Adipocyte (in vitro differentiated cells): ENCODE measurements at regions not wholly inside any gene's neighbourhood (a gene's known extent, or its start where the extent isn't known, plus 50 kb on each side); places are given as distances from the start of the nearest gene placed in this dataset.

Source experiments
- DNase-seq: peaks from one replicate; pipeline ENCODE4 v3.0.0-alpha.2; 2015; ENCODE audit warnings: low read depth
- H3K27me3 ChIP-seq: replicated peaks from 2 replicates; pipeline ENCODE4 v1.7.0; 2013; ENCODE audit warnings: mild to moderate bottlenecking, low read length, moderate library complexity; ENCODE audit not compliant: control insufficient read depth, insufficient read depth
- H3K36me3 ChIP-seq: 2 replicates; pipeline ENCODE4 v1.7.0; 2013; ENCODE audit warnings: low read length, mild to moderate bottlenecking, moderate library complexity; ENCODE audit not compliant: control insufficient read depth, insufficient read depth, severe bottlenecking
- H3K4me1 ChIP-seq: 2 replicates; pipeline ENCODE4 v1.7.0; 2013; ENCODE audit warnings: mild to moderate bottlenecking, low read length, moderate library complexity; ENCODE audit not compliant: control insufficient read depth, insufficient read depth
- H3K4me3 ChIP-seq: 2 replicates; pipeline ENCODE4 v1.7.0; 2013; ENCODE audit warnings: mild to moderate bottlenecking, low read length, moderate library complexity
- H3K9ac ChIP-seq: 2 replicates; pipeline ENCODE4 v1.7.0; 2013; ENCODE audit warnings: mild to moderate bottlenecking, low read length, moderate library complexity
- H3K9me3 ChIP-seq: 2 replicates; pipeline ENCODE4 v1.7.0; 2013; ENCODE audit warnings: mild to moderate bottlenecking, low read length, moderate library complexity; ENCODE audit not compliant: control insufficient read depth

DNA sequence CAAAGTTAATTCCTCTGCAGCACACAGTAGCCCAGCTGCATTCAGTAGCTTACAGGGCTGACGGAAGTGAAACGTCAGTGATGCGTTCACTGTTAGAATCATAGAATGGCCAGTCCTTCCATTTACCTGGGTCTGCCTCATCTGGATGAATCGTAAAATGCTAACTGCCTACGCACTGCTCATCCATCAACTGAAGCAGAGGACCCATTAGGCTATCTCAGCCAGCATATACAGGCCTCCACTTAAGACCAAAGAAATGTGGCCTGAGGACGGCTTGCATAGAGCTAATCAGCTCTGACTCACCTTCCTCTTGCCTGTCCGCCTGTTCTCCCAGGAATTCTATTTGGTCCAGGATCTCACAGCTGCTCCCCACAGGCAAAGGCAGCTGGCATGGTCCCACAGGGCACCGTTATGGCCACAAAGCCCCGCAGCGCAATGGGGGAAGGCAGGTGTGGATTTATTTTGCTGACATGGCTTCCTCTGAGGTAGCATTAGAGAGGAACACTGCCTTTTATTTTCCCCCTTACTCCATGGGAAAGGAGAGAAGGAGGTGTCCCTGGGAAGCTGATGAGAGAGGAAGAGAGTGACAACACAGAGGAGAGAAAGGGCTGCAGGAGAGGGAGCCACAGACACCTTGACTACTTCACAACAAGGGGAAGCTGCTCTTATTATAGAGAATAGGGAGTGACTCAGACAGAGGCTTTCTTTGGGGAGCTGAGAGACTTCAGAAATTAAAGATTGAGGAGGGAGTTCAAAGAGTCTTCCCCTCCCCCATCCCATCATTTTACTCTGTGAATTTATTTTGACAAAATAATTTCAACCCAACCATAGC is 177.6 kb downstream of the HHIPL2 start:
- Histone ChIP-seq H3K9ac (no peak overlapping the region), H3K27me3 (no peaks in the 10 kb centered on the region), H3K4me3 (peak overlapping the region; percentile 48), H3K9me3 (no peaks in the 10 kb centered on the region), H3K4me1 (peaks cover 17% of the 10 kb centered on the region), H3K36me3 (no peaks in the 10 kb centered on the region)
- DNase-seq, result peak; percentile 34

DNA sequence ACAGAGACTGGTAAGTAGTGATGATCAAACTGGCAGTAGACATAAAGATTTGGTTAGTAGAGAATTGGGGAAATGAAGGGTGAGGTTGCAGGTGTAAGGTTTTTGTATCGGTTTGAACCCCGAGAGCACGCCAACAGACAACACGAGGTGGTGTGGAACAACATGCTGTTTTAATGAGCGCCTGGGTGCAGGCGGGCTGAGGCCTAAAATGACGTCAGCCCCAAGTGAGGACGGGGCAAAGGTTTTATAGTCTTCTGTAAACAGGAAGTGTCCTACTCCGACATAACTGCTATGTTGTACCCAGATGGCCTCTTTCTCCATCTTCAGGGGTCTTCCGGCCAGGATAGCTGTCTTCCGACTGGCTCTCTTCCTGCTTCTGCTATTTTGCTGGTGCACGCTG is 178.8 kb downstream of the HHIPL2 start:
- no peak for DNase-seq
- Histone ChIP-seq H3K9ac (no peak overlapping the region), H3K4me3 (no peak overlapping the region), H3K4me1 (peaks cover 17% of the 10 kb centered on the region), H3K27me3 (no peaks in the 10 kb centered on the region), H3K36me3 (no peaks in the 10 kb centered on the region), H3K9me3 (no peaks in the 10 kb centered on the region)

DNA sequence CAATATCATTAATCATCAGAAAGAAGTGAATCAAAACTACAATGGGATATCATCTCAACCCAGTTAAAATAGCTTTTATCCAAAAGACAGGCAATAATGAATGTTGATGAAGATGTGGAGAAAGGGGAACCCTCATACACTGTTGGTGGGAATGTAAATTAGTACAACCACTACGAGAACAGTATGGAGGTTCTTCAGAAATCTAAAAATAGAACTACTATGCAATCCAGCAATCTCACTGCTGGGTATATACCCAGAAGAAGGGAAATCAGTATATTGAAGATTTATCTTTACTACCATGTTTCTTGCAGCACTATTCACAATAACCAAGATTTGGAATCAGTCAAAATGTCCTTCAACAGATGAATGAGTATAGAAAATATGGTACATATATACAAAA is 189.8 kb downstream of the HHIPL2 start:
- Histone ChIP-seq H3K4me3 (no peak overlapping the region), H3K9ac (no peak overlapping the region), H3K36me3 (no peaks in the 10 kb centered on the region), H3K27me3 (no peaks in the 10 kb centered on the region), H3K9me3 (peaks cover 15% of the 10 kb centered on the region), H3K4me1 (no peaks in the 10 kb centered on the region)
- DNase-seq, result no peak

DNA sequence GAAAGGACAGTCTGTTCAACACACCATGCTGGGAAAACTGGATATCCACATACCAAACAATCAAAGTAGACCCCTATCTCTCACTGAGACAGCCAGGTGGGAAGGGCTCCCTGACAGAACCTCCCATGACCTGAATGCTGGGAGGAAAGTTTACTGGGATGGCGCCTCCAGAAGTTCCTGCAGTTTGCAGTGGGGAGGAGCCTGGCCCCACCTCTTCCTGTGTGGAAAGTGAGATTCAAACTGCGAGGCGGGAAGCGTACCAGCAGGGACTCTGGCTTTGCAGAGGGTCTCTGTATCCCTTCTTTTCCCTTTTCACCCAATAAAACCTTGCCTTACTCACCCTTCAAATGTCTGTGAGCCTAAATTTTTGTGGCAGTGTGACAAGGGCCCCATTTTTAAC is 190.7 kb downstream of the HHIPL2 start:
- no peaks in the 10 kb centered on the region for H3K4me1 ChIP-seq
- no peaks in the 10 kb centered on the region for H3K27me3 ChIP-seq
- no peak for DNase-seq
- H3K4me3 ChIP-seq, result no peak overlapping the region
- peaks cover 11% of the 10 kb centered on the region for H3K9me3 ChIP-seq
- H3K36me3 ChIP-seq, result no peaks in the 10 kb centered on the region
- no peak overlapping the region for H3K9ac ChIP-seq

DNA sequence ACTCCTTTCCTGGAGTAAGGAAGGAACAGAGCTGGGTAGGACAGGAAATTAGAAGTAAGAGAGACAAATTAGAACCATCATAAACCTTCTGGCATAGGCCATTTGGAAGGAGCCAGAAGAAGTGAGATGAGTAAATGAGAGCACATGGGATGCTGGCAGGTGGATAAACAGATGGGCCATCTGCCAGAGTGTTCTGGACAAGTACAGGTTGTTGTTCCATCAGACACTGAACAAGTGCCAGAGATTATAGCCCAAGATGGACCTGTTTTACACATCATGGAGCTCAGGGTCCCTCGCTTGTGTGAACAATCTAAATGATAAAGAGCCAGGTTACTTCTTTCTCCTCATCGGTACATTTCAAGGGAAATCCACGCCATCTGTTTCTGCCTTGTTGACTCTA is 200.3 kb downstream of the HHIPL2 start:
- Histone ChIP-seq H3K4me1 (no peaks in the 10 kb centered on the region), H3K36me3 (no peaks in the 10 kb centered on the region), H3K27me3 (peaks cover 7% of the 10 kb centered on the region), H3K4me3 (no peak overlapping the region), H3K9ac (no peak overlapping the region), H3K9me3 (no peaks in the 10 kb centered on the region)
- DNase-seq, result no peak

DNA sequence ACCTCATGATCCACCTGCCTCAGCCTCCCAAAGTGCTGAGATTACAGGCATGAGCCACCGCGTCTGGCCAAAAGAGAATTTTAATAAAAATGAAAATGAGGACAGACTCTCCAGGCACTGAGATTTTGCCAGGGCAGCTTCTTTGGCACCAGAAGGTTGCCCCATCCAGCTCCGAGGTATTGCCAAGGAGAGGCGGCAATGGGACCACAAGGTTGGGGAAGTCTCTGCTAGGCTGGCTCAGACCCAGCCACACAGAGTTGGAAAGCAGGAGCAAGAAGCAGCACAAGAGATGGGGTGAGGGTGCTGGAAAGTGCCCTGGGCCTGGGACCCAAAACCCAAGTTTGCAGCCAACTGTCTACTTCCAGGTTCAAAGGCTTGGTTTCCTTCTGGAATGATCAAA is 200.9 kb downstream of the HHIPL2 start:
- Histone ChIP-seq H3K9ac (no peak overlapping the region), H3K4me3 (no peak overlapping the region), H3K27me3 (peaks cover 13% of the 10 kb centered on the region), H3K4me1 (no peaks in the 10 kb centered on the region), H3K36me3 (no peaks in the 10 kb centered on the region), H3K9me3 (no peaks in the 10 kb centered on the region)
- DNase-seq, result no peak

DNA sequence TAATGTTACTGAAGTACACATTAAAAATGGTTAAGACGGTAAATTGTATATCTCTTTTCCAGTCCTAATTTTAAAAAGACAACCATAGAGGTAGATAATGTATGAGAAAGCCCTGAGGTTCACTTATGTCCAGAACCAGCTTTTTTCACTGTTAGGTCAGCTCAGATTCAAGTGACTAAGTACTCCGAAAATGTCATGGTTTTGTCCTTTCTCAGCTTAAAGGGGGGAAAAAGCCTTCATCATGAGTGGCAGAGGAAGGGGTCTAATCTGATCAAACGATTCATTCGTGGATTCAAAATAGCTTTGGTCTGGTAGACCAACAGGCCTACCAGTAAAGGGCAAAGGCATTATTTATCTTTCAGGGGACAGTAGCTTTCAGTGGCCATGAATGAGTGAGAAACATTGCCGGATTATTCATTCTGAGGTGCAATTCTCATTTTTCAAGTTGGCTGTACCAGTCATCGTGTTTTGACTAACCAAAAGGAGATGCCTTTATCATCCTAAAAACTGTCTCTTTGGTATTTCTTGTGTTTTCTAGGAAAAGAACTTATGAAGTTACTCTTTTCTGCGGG is 208.4 kb downstream of the HHIPL2 start:
- H3K4me1 ChIP-seq, result no peaks in the 10 kb centered on the region
- no peaks in the 10 kb centered on the region for H3K36me3 ChIP-seq
- peak; percentile 15 for DNase-seq
- H3K4me3 ChIP-seq, result no peak overlapping the region
- no peak overlapping the region for H3K9ac ChIP-seq
- H3K9me3 ChIP-seq, result no peaks in the 10 kb centered on the region
- H3K27me3 ChIP-seq, result peaks cover 6% of the 10 kb centered on the region

DNA sequence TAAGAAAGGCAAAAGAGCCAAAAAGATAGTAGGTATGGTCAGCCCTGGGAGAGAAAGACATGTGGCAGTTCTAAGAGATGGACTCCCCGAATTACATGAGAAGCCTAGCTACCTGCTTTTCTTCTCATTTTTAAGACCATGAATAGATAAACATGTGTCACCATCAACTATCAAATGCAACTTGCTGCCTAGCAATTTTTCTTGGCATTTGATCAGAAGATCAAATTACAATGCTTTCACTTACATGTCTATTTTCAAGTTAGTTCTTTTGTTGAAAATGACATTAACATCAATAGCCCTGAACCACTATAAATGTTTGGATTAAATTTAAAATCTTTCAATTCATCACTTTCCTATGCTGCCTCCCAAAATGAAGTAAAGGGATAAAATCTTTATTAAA is 212.3 kb downstream of the HHIPL2 start:
- H3K4me1 ChIP-seq, result no peaks in the 10 kb centered on the region
- DNase-seq, result peak; percentile 33
- no peaks in the 10 kb centered on the region for H3K27me3 ChIP-seq
- H3K9ac ChIP-seq, result no peak overlapping the region
- H3K9me3 ChIP-seq, result no peaks in the 10 kb centered on the region
- no peaks in the 10 kb centered on the region for H3K36me3 ChIP-seq
- no peak overlapping the region for H3K4me3 ChIP-seq

DNA sequence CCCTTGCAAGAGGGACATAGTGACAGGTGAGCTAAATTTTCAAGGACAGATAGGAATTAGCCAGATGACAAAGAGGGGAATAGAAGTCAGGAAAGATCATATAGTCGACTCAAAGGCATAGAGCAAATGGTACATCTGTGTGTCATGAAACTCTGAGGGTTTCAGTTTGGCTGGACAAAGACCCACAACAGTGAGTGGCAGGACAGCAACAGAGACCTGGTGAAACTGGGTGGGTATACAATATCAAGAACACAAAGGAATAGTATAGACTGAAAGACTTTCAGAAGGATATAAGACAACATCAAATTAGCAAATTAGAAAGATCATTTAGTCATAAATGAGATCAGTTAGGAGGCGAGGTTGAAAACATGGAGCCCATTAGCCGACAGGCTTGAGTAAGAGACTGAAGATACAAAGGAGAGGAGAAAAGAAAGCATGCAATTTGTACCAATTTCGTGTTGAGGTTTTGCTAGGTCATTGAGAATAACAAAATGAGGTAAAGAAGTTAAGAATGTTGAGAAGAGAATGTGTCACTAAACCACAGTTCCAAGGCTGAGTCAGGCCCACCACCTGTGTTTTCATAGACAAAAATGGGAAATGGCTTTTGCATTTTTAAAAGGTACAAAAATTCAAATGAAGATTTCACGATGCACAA is 213.8 kb downstream of the HHIPL2 start:
- no peak overlapping the region for H3K4me3 ChIP-seq
- H3K4me1 ChIP-seq, result no peaks in the 10 kb centered on the region
- peak; percentile 34 for DNase-seq
- H3K27me3 ChIP-seq, result no peaks in the 10 kb centered on the region
- no peak overlapping the region for H3K9ac ChIP-seq
- no peaks in the 10 kb centered on the region for H3K9me3 ChIP-seq
- no peaks in the 10 kb centered on the region for H3K36me3 ChIP-seq

DNA sequence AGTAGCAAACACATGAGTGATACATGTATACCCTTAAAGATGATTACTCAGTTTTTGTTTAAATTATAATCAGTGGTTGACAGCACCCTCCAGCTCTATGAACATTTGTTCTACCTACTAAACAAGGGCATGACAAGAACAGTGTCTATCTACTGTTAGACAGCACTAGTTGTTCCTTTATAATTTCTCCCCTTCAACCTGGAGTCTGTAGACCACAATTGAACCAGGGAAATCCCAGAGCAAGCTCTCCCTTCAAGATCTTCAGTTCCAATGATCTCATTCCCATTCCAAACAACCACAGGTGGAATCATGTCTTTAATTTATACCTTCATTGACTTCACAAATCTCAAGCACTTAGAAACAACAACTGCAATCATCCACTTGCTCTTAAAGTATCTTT is 216.1 kb downstream of the HHIPL2 start:
- no peak overlapping the region for H3K9ac ChIP-seq
- no peaks in the 10 kb centered on the region for H3K36me3 ChIP-seq
- no peaks in the 10 kb centered on the region for H3K9me3 ChIP-seq
- H3K4me3 ChIP-seq, result no peak overlapping the region
- no peak for DNase-seq
- H3K27me3 ChIP-seq, result no peaks in the 10 kb centered on the region
- no peaks in the 10 kb centered on the region for H3K4me1 ChIP-seq

DNA sequence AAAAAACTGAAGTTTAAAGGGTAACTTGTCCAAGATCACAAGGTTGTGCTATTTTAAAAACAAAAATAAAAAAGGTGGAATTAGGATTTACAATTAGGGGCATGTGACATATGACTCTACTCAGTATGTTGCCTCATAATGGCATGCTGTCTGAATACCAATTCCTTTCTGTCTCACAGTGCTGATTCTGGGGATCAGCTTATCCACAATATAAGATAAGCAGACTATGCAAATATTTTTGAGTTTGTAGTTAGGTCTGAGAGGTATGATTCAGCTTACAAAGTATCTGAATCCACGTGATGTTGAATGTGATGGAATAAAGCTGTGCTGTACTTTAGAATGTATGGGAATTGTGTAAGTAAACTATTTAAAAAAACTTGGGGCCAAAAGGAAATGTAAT is 216.6 kb downstream of the HHIPL2 start:
- Histone ChIP-seq H3K9me3 (no peaks in the 10 kb centered on the region), H3K36me3 (no peaks in the 10 kb centered on the region), H3K27me3 (no peaks in the 10 kb centered on the region), H3K4me1 (no peaks in the 10 kb centered on the region), H3K4me3 (no peak overlapping the region), H3K9ac (no peak overlapping the region)
- DNase-seq, result peak; percentile 78
